GM19438 (cell line): ENCODE measurements at regions not wholly inside any gene's neighbourhood (a gene's known extent, or its start where the extent isn't known, plus 50 kb on each side); places are given as distances from the start of the nearest gene placed in this dataset.

Experiments used
- ATAC-seq: cut with Tn5 transposase; IDR thresholded peaks from one replicate; pipeline ENCODE4 v1.9.1; 2021; ENCODE audit warnings: low read depth; ENCODE audit not compliant: unreplicated experiment

- ATAC-seq: no peak
Observed at GRCh38 chr4:24024157-24024556, 134.3 kb upstream of the PPARGC1A start.

GRCh38 chr4:24015782-24016181 lies 125.9 kb upstream of the PPARGC1A start:
- ATAC-seq: no peak

- ATAC-seq: no peak
Observed at GRCh38 chr4:24013668-24014422, 124.0 kb upstream of the PPARGC1A start.

- ATAC-seq: no peak
Observed at GRCh38 chr4:24010994-24011393, 121.1 kb upstream of the PPARGC1A start.

GRCh38 chr4:24010573-24010972 lies 120.7 kb upstream of the PPARGC1A start:
- no peak for ATAC-seq

GRCh38 chr4:24007860-24008261 lies 118.0 kb upstream of the PPARGC1A start:
- ATAC-seq: no peak

- no peak for ATAC-seq
Observed at GRCh38 chr4:24006269-24006668, 116.4 kb upstream of the PPARGC1A start.

- ATAC-seq: no peak
Observed at GRCh38 chr4:24003926-24004325, 114.1 kb upstream of the PPARGC1A start.

GRCh38 chr4:24003496-24003895 lies 113.6 kb upstream of the PPARGC1A start:
- no peak for ATAC-seq

GRCh38 chr4:24002330-24002966 lies 112.6 kb upstream of the PPARGC1A start:
- ATAC-seq: no peak

GRCh38 chr4:24001486-24002329 lies 111.9 kb upstream of the PPARGC1A start:
- ATAC-seq: no peak

- no peak for ATAC-seq
Observed at GRCh38 chr4:24000470-24000831, 110.6 kb upstream of the PPARGC1A start.

- no peak for ATAC-seq
Observed at GRCh38 chr4:23999714-24000469, 110.0 kb upstream of the PPARGC1A start.

- no peak for ATAC-seq
Observed at GRCh38 chr4:23993373-23993772, 103.5 kb upstream of the PPARGC1A start.

- ATAC-seq: no peak
Observed at GRCh38 chr4:23991444-23991843, 101.6 kb upstream of the PPARGC1A start.

GRCh38 chr4:23986270-23986669 lies 96.4 kb upstream of the PPARGC1A start:
- ATAC-seq: no peak

GRCh38 chr4:23981328-23981727 lies 91.5 kb upstream of the PPARGC1A start:
- ATAC-seq: no peak

- no peak for ATAC-seq
Observed at GRCh38 chr4:23979534-23979933, 89.7 kb upstream of the PPARGC1A start.

GRCh38 chr4:23978002-23978401 lies 88.2 kb upstream of the PPARGC1A start:
- ATAC-seq: no peak

GRCh38 chr4:23976423-23976822 lies 86.6 kb upstream of the PPARGC1A start:
- ATAC-seq: no peak
